SH-SY5Y (cell line): ENCODE measurements at regions not wholly inside any gene's neighbourhood (a gene's known extent, or its start where the extent isn't known, plus 50 kb on each side); places are given as distances from the start of the nearest gene placed in this dataset.

Source experiments
- GATA2 ChIP-seq: IDR thresholded peaks from 2 replicates; pipeline ENCODE4 v1.6.1; 2011; ENCODE audit warnings: mild to moderate bottlenecking, low read depth, low read length
- GATA3 ChIP-seq: IDR thresholded peaks from 2 replicates; pipeline ENCODE4 v1.6.1; 2011; ENCODE audit warnings: low read depth, mild to moderate bottlenecking, low read length, moderate library complexity

- TF ChIP-seq GATA3 = no peak
- no peak for TF ChIP-seq GATA2
Observed at GRCh38 chr4:57364255-57364654, 254.1 kb upstream of the IGFBP7 start.
